MG63 (cell line): ENCODE measurements at regions not wholly inside any gene's neighbourhood (a gene's known extent, or its start where the extent isn't known, plus 50 kb on each side); places are given as distances from the start of the nearest gene placed in this dataset.

Source experiments
- DNase-seq: peaks from one replicate; pipeline ENCODE4 v3.0.0-alpha.2; 2020
- H3K27me3 ChIP-seq: fragments of 250-450 bp; sonication (Bioruptor Pico); 2 replicates; pipeline ENCODE4 v1.5.1; 2020; ENCODE audit warnings: mild to moderate bottlenecking, moderate library complexity
- H3K36me3 ChIP-seq: fragments of 250-450 bp; sonication (Bioruptor Pico); 2 replicates; pipeline ENCODE4 v1.5.1; 2020; ENCODE audit warnings: mild to moderate bottlenecking, moderate library complexity
- H3K4me3 ChIP-seq: fragments of 250-450 bp; sonication (Bioruptor Pico); 2 replicates; pipeline ENCODE4 v1.5.1; 2020; ENCODE audit warnings: mild to moderate bottlenecking, moderate library complexity
- H3K9me3 ChIP-seq: fragments of 250-450 bp; sonication (Bioruptor Pico); 2 replicates; pipeline ENCODE4 v1.5.1; 2020; ENCODE audit warnings: mild to moderate bottlenecking, moderate library complexity

- Histone ChIP-seq H3K9me3 (no peaks in the 10 kb centered on the region), H3K27me3 (0 out of 2 replicates have a peak, but pooled peaks cover 4% of the 10 kb centered on the region), H3K4me3 (no peak overlapping the region), H3K36me3 (no peaks in the 10 kb centered on the region)
- DNase-seq = no peak
These were observed 72.9 kb upstream of the UQCRFS1 start for GRCh38 chr19:29285878-29286277.

DNA sequence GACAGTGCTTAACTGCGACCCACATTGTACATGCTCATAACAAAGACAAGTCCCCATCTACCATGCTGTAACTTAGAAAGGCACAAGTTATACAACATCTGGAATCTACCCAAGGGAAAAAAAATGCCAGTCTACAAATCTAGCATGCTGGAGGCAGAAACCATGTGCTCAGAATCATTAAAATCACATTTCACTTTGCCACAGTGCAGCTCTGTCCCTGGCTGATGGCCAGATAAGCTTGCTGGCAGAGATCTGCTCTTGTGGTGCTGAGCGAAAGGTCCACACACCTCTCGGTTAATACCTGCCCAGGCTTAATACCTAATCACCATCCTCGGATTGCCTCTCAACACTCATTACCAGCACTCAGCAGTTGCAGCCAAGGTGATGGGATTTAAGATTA, 74.1 kb upstream of the UQCRFS1 start:
- Histone ChIP-seq H3K4me3 (no peak overlapping the region), H3K9me3 (no peaks in the 10 kb centered on the region), H3K36me3 (no peaks in the 10 kb centered on the region), H3K27me3 (0 out of 2 replicates have a peak, but pooled peaks cover 4% of the 10 kb centered on the region)
- no peak for DNase-seq

GRCh38 chr19:29288256-29288655, 75.3 kb upstream of the UQCRFS1 start:
- no peaks in the 10 kb centered on the region for H3K36me3 ChIP-seq
- DNase-seq = no peak

GRCh38 chr19:29289020-29289419, 76.1 kb upstream of the UQCRFS1 start:
- no peak overlapping the region for H3K4me3 ChIP-seq
- DNase-seq = no peak
- H3K9me3 ChIP-seq = no peaks in the 10 kb centered on the region
- no peaks in the 10 kb centered on the region for H3K36me3 ChIP-seq
- H3K27me3 ChIP-seq = 0 out of 2 replicates have a peak, but pooled peaks cover 4% of the 10 kb centered on the region

More at GRCh38 chr19:29288256-29288655, 75.3 kb upstream of the UQCRFS1 start:
- Histone ChIP-seq H3K9me3 (no peaks in the 10 kb centered on the region), H3K4me3 (no peak overlapping the region), H3K27me3 (0 out of 2 replicates have a peak, but pooled peaks cover 4% of the 10 kb centered on the region)

GRCh38 chr19:29290853-29291252, 77.9 kb upstream of the UQCRFS1 start:
- Histone ChIP-seq H3K4me3 (no peak overlapping the region), H3K27me3 (no peaks in the 10 kb centered on the region), H3K36me3 (no peaks in the 10 kb centered on the region), H3K9me3 (no peaks in the 10 kb centered on the region)
- no peak for DNase-seq

GRCh38 chr19:29292153-29292552, 79.2 kb upstream of the UQCRFS1 start:
- no peak for DNase-seq
- Histone ChIP-seq H3K9me3 (no peaks in the 10 kb centered on the region), H3K36me3 (no peaks in the 10 kb centered on the region), H3K4me3 (no peak overlapping the region), H3K27me3 (no peaks in the 10 kb centered on the region)

DNA sequence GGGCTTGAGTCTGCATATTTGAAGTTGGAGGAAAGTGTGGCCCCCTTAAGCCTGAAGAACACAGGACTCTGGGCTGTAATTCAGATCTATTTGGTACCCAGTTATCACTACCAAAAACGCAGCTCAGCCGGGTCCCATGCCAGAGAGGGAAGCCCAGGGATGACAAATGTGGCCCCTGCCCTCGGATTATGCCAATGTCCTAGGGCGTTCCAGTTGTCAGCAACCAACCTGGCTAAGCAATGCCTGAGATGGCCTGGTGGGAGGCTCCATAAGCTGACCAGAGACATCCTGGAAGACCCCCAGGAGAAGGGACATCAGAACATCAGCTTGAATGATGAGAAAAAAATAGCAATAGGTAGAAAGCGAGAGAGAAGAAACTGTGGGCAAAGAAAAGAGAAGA, 79.6 kb upstream of the UQCRFS1 start:
- no peak for DNase-seq
- H3K36me3 ChIP-seq = no peaks in the 10 kb centered on the region
- no peaks in the 10 kb centered on the region for H3K27me3 ChIP-seq
- no peak overlapping the region for H3K4me3 ChIP-seq
- no peaks in the 10 kb centered on the region for H3K9me3 ChIP-seq

GRCh38 chr19:29293292-29293691, 80.3 kb upstream of the UQCRFS1 start:
- Histone ChIP-seq H3K27me3 (no peaks in the 10 kb centered on the region), H3K9me3 (no peaks in the 10 kb centered on the region)
- no peak for DNase-seq

DNA sequence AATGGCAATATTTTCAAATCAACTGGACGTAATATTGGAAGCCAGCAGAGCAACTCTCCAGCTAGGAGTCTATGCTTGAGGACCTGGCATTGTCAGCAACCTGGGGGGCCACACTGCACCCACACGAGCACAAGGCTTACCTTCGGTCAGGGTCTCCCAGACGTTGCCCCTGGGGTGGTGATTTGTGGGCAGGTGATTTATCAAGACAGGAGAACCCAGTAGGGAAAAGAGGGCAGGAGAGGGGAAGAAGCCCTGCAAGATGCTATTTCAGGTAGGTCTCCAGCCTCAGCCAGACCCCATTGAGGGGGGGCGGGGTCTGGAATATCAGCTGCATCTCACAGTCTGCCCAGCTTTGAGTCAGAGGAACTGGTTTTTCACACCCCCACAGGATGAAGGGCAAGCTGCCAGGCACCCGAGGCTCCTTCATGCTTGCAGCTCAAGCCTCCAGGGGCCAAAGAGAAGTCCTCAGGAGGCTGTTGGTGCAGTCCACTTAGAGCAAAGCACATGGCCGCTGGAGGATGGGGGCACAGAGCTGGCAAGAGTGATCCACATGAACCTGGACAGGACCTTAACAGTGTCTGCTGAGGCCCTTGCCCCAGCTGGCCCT, 80.9 kb upstream of the UQCRFS1 start:
- Histone ChIP-seq H3K9me3 (no peaks in the 10 kb centered on the region), H3K36me3 (no peaks in the 10 kb centered on the region), H3K27me3 (no peaks in the 10 kb centered on the region), H3K4me3 (no peak overlapping the region)
- DNase-seq = no peak

More at GRCh38 chr19:29293292-29293691, 80.3 kb upstream of the UQCRFS1 start:
- H3K36me3 ChIP-seq = no peaks in the 10 kb centered on the region
- no peak overlapping the region for H3K4me3 ChIP-seq

DNA sequence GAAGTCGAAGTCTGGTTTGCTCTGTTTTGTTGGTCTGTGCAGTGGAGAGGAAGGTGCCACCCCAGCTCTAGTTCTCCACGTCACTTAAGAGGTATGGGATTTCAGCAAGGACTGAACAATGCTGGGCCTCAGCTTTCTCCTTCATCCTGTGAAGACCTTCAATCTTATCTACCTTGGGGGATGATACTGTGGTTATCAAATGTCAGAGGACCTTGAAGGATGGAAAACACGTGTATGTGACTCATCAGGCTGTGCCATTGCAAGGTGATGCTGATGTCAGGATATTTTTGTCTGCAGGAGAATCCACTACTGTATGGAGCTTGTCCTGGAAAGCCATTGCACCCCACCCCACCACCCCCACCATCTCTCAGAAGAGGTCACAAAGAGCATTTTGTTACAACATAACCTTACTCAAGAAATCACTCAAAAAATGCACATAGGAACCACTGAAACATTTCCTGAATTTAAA, 81.4 kb upstream of the UQCRFS1 start:
- Histone ChIP-seq H3K4me3 (no peak overlapping the region), H3K9me3 (no peaks in the 10 kb centered on the region), H3K27me3 (no peaks in the 10 kb centered on the region), H3K36me3 (no peaks in the 10 kb centered on the region)
- no peak for DNase-seq

- H3K4me3 ChIP-seq = no peak overlapping the region
- no peaks in the 10 kb centered on the region for H3K27me3 ChIP-seq
- no peaks in the 10 kb centered on the region for H3K9me3 ChIP-seq
- no peak for DNase-seq
- H3K36me3 ChIP-seq = no peaks in the 10 kb centered on the region
These were observed 82.3 kb upstream of the UQCRFS1 start for GRCh38 chr19:29295285-29295684.

- H3K4me3 ChIP-seq = no peak overlapping the region
- no peak for DNase-seq
- H3K9me3 ChIP-seq = no peaks in the 10 kb centered on the region
- H3K27me3 ChIP-seq = no peaks in the 10 kb centered on the region
- no peaks in the 10 kb centered on the region for H3K36me3 ChIP-seq
These were observed 84.4 kb upstream of the UQCRFS1 start for GRCh38 chr19:29297381-29297780.

GRCh38 chr19:29299416-29300380, 86.7 kb upstream of the UQCRFS1 start:
- no peak for DNase-seq
- Histone ChIP-seq H3K36me3 (no peaks in the 10 kb centered on the region), H3K4me3 (no peak overlapping the region), H3K27me3 (peaks cover 8% of the 10 kb centered on the region), H3K9me3 (no peaks in the 10 kb centered on the region)

DNA sequence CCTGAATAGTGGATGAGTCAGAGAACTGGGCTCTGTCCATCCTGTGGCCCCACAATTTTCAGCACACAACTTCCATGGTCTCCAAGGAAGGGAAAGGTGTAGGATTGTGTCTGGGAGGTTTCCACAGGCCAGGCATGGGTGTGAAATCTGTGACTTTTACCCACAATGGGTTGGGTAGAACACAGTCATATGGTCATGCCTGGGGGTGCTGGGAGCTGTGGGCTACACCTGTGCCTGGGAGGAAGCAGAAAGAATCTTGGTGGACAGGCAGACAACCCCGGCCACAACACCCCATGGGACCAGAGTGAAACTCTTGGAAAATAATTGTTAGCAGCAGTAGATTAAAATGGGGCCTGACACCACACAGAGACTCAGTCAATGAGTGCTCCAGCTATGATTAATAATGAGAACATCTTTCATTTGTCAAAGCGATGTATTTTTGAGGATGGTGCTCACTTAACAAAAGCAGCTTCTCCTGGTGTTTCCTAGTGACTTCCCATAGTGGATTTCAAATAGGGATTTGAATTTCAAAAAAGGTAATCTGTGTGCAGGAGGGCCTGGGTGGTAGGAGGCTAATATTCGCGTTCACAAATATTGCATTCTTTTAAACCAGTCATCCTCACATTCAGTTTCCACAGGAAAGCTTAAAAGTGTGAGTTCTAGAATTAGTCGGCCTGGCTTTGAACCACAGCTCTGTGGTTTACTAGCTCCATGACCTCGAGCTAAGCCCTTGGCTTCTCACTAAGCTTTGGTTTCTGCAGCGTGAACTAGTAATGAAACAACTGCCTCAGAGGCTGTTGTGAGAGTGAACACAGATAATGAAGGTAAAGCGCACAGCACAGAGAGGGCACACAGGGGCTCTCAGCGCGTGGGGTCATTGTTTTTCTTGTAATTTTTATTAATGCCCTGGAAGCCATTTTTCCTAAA, 89.3 kb upstream of the UQCRFS1 start:
- Histone ChIP-seq H3K9me3 (no peaks in the 10 kb centered on the region), H3K36me3 (no peaks in the 10 kb centered on the region)
- DNase-seq = no peak

GRCh38 chr19:29303069-29303718, 90.2 kb upstream of the UQCRFS1 start:
- Histone ChIP-seq H3K4me3 (no peak overlapping the region), H3K9me3 (no peaks in the 10 kb centered on the region), H3K27me3 (peaks cover 8% of the 10 kb centered on the region), H3K36me3 (no peaks in the 10 kb centered on the region)
- peak; percentile 5 for DNase-seq

More for the DNA sequence above, 89.3 kb upstream of the UQCRFS1 start:
- Histone ChIP-seq H3K4me3 (no peak overlapping the region), H3K27me3 (peaks cover 8% of the 10 kb centered on the region)

DNA sequence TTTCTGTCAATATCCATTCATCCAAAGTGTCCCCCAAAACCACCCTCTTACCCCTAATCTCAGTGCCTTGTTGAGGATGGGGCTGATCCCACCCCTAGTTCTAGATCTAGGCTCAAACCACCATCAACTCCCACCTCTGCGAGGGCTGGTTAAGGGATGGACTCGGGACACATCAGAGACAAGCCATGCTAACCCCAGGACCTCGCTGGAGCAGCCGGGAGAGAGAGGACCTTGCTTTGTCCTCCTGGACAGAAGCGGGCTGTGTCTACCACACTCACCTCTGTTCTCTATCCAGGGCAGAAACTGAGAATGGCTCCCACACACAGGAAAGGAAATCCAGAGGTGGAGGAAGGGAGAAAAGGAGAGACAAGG, 90.8 kb upstream of the UQCRFS1 start:
- Histone ChIP-seq H3K9me3 (no peaks in the 10 kb centered on the region), H3K36me3 (no peaks in the 10 kb centered on the region), H3K4me3 (no peak overlapping the region), H3K27me3 (peaks cover 8% of the 10 kb centered on the region)
- no peak for DNase-seq
